Neural progenitor cell (in vitro differentiated cells): ENCODE measurements at regions not wholly inside any gene's neighbourhood (a gene's known extent, or its start where the extent isn't known, plus 50 kb on each side); places are given as distances from the start of the nearest gene placed in this dataset.
A peak's percentile ranks its signal among the peaks of the same experiment; 100 is the strongest.

Source experiments
- DNase-seq: peaks from one replicate; pipeline ENCODE4 v3.0.0-alpha.2; 2016; ENCODE audit warnings: low spot score
- H2AFZ ChIP-seq: fragments of 200-600 bp; sonication (generic); replicated peaks from 2 replicates; pipeline ENCODE4 v1.6.1; 2016; ENCODE audit warnings: antibody characterized with exemption
- H3F3A ChIP-seq: fragments of 200-600 bp; sonication (generic); 2 replicates; pipeline ENCODE4 v1.6.1; 2016; ENCODE audit warnings: antibody characterized with exemption, low read depth
- H3K27ac ChIP-seq: fragments of 200-600 bp; sonication (generic); 2 replicates; pipeline ENCODE4 v1.5.1; 2016; ENCODE audit warnings: mild to moderate bottlenecking
- H3K27me3 ChIP-seq: fragments of 200-600 bp; sonication (generic); 2 replicates; pipeline ENCODE4 v1.6.1; 2016; ENCODE audit warnings: mild to moderate bottlenecking, moderate library complexity
- H3K36me3 ChIP-seq: fragments of 200-600 bp; sonication (generic); 2 replicates; pipeline ENCODE4 v1.5.1; 2016
- H3K4me1 ChIP-seq: fragments of 200-600 bp; sonication (generic); 2 replicates; pipeline ENCODE4 v1.6.1; 2016; ENCODE audit warnings: mixed run types
- H3K4me2 ChIP-seq: fragments of 200-600 bp; sonication (generic); 2 replicates; pipeline ENCODE4 v1.6.1; 2016
- H3K4me3 ChIP-seq: fragments of 200-600 bp; sonication (generic); 2 replicates; pipeline ENCODE4 v1.5.1; 2016
- H3K79me2 ChIP-seq: fragments of 200-600 bp; sonication (generic); 2 replicates; pipeline ENCODE4 v1.6.1; 2016; ENCODE audit warnings: low read depth
- H3K9ac ChIP-seq: fragments of 200-600 bp; sonication (generic); 2 replicates; pipeline ENCODE4 v1.6.1; 2016
- H3K9me3 ChIP-seq: fragments of 200-600 bp; sonication (generic); 2 replicates; pipeline ENCODE4 v1.5.1; 2016; ENCODE audit warnings: low read depth
- H4K20me1 ChIP-seq: fragments of 200-600 bp; sonication (generic); 2 replicates; pipeline ENCODE4 v1.6.1; 2016; ENCODE audit warnings: low read depth
- H3K27ac Mint-ChIP-seq: 3 replicates; pipeline ENCODE4 v1.8.0; 2021; ENCODE audit warnings: mixed read lengths
- H3K27me3 Mint-ChIP-seq: 2 replicates; pipeline ENCODE4 v1.8.0; 2022; ENCODE audit warnings: low read depth, mild to moderate bottlenecking, inconsistent platforms, moderate library complexity, mixed read lengths; ENCODE audit not compliant: insufficient read depth
- H3K36me3 Mint-ChIP-seq: 3 replicates; pipeline ENCODE4 v1.8.0; 2021; ENCODE audit warnings: mixed read lengths
- H3K4me1 Mint-ChIP-seq: 3 replicates; pipeline ENCODE4 v1.8.0; 2021; ENCODE audit warnings: mixed read lengths
- H3K4me3 Mint-ChIP-seq: 3 replicates; pipeline ENCODE4 v1.8.0; 2021; ENCODE audit warnings: mild to moderate bottlenecking, moderate library complexity, mixed read lengths
- H3K9me3 Mint-ChIP-seq: 3 replicates; pipeline ENCODE4 v1.8.0; 2020; ENCODE audit warnings: mixed read lengths
- EZH2 ChIP-seq: fragments of 200-600 bp; sonication (generic); IDR thresholded peaks from 2 replicates; pipeline ENCODE4 v1.6.1; 2017; ENCODE audit warnings: antibody characterized with exemption, mild to moderate bottlenecking, moderate library complexity
- EZH2phosphoT487 ChIP-seq: fragments of 200-600 bp; sonication (generic); IDR thresholded peaks from 2 replicates; pipeline ENCODE4 v1.6.1; 2017; ENCODE audit warnings: antibody characterized with exemption
- TF ChIP-seq, protein P1 (sequence below): fragments of 200-600 bp; sonication (generic); IDR thresholded peaks from 2 replicates; pipeline ENCODE4 v1.5.1; 2017; ENCODE audit warnings: antibody characterized with exemption, mild to moderate bottlenecking

DNA sequence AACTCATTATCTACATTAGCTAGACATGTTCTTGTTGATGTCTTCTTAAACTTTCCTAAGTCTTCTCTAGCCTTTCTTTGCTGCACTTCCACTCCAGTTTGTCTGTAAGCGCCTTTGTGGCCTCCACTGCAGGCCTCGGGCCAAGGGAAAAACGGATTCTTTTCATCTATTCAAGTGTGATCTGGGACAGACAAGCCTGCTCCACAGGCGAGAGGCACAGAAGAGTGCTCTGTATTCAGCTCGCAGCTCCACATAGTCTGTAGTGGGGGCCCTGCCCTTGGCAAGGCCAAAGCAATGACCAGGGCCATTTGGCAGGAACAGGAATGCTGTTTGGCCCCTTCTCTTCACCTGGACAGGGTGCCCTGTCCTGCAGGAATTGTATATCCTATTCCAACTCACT is 84.1 kb upstream of the BARX2 start:
- Histone ChIP-seq H3K4me2 (no peak overlapping the region), H4K20me1 (no peaks in the 10 kb centered on the region), H3K27ac (no peak overlapping the region), H3F3A (peaks cover 9% of the 10 kb centered on the region), H3K9me3 (no peaks in the 10 kb centered on the region), H3K4me3 (no peak overlapping the region), H3K36me3 (no peaks in the 10 kb centered on the region), H2AFZ (no peak overlapping the region), H3K9ac (no peak overlapping the region), H3K79me2 (no peaks in the 10 kb centered on the region), H3K27me3 (no peaks in the 10 kb centered on the region), H3K4me1 (peaks cover 20% of the 10 kb centered on the region)
- TF ChIP-seq EZH2phosphoT487: no peak
- TF ChIP-seq, protein P1, sequence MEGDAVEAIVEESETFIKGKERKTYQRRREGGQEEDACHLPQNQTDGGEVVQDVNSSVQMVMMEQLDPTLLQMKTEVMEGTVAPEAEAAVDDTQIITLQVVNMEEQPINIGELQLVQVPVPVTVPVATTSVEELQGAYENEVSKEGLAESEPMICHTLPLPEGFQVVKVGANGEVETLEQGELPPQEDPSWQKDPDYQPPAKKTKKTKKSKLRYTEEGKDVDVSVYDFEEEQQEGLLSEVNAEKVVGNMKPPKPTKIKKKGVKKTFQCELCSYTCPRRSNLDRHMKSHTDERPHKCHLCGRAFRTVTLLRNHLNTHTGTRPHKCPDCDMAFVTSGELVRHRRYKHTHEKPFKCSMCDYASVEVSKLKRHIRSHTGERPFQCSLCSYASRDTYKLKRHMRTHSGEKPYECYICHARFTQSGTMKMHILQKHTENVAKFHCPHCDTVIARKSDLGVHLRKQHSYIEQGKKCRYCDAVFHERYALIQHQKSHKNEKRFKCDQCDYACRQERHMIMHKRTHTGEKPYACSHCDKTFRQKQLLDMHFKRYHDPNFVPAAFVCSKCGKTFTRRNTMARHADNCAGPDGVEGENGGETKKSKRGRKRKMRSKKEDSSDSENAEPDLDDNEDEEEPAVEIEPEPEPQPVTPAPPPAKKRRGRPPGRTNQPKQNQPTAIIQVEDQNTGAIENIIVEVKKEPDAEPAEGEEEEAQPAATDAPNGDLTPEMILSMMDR: no peak
- TF ChIP-seq EZH2: no peak
- Mint-ChIP-seq H3K4me1 (peaks cover 49% of the 10 kb centered on the region), H3K27ac (peak overlapping the region; percentile 98), H3K36me3 (no peaks in the 10 kb centered on the region), H3K9me3 (no peaks in the 10 kb centered on the region), H3K4me3 (peak overlapping the region; percentile 44), H3K27me3 (peaks cover 7% of the 10 kb centered on the region)
- DNase-seq: peak; percentile 64

DNA sequence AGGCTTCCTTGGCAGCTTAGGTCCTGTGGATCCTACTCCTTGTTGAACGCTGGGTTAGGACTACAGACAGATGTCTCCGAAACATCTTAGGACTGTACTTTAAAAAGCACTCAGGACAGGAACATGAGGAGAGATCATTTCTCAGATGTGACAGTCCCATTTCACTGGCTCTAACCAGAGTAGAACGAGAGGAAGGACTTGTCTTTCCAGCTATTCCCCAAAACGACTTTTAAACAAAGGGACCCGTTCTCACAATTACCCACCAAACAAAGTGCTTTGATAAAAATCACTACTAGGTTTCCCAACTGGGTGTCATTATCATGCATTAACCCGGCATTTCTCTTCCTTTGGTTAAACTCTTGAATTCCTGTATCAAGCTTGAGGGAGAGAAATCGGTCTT is 84.7 kb upstream of the BARX2 start:
- peaks cover 3% of the 10 kb centered on the region for H3K27me3 Mint-ChIP-seq
- Histone ChIP-seq H3K4me2 (no peak overlapping the region), H3K27ac (no peak overlapping the region), H3K27me3 (no peaks in the 10 kb centered on the region), H3K9ac (no peak overlapping the region), H3K36me3 (no peaks in the 10 kb centered on the region), H3K9me3 (no peaks in the 10 kb centered on the region), H4K20me1 (no peaks in the 10 kb centered on the region), H2AFZ (no peak overlapping the region), H3K4me3 (no peak overlapping the region), H3F3A (peaks cover 9% of the 10 kb centered on the region), H3K79me2 (no peaks in the 10 kb centered on the region), H3K4me1 (peaks cover 20% of the 10 kb centered on the region)
- TF ChIP-seq EZH2phosphoT487: no peak
- TF ChIP-seq, protein P1: no peak
- TF ChIP-seq EZH2: no peak
- no peak for DNase-seq
- peaks cover 53% of the 10 kb centered on the region for H3K4me1 Mint-ChIP-seq
- H3K4me3 Mint-ChIP-seq: no peak overlapping the region
- no peaks in the 10 kb centered on the region for H3K36me3 Mint-ChIP-seq
- peak overlapping the region; percentile 98 for H3K27ac Mint-ChIP-seq
- no peaks in the 10 kb centered on the region for H3K9me3 Mint-ChIP-seq

DNA sequence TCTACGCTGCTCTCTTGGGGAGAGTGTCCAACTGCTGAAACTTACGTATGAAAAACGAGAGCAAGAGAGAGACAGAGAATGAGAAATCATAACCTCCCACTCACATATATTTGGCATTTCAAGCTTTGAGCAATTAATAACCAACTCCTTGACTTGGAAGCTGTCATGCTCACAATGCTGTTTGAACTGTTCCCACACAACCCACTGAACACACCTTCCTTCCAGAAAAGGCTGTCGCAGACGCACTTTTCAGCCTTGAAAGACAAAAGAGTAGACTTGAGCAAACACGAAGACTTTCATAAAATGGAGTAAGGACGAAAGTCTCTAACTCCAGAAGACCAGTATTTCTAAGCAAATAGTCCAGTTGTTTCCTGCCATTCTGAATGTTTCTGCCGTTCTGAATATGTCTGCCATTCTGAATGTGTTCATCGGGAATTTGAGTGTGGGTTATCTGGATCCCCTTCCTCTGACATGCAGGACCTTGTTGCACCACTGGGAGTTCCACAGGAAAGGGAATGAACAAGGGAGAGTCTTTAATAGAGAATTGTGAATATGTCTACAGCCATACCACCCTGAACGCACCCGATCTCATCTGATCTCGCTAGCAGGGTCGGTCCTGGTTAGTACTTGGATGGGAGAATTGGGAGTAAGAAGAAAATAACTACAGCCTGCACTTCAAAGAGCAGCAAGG is 86.2 kb upstream of the BARX2 start:
- no peak overlapping the region for H3K27ac ChIP-seq
- H3K36me3 ChIP-seq: no peaks in the 10 kb centered on the region
- Mint-ChIP-seq H3K27me3 (peaks cover 2% of the 10 kb centered on the region), H3K9me3 (no peaks in the 10 kb centered on the region), H3K4me3 (no peak overlapping the region), H3K4me1 (peaks cover 61% of the 10 kb centered on the region), H3K36me3 (no peaks in the 10 kb centered on the region), H3K27ac (peak overlapping the region; percentile 9)
- peaks cover 20% of the 10 kb centered on the region for H3K4me1 ChIP-seq
- no peaks in the 10 kb centered on the region for H3K9me3 ChIP-seq
- no peaks in the 10 kb centered on the region for H3K27me3 ChIP-seq
- no peaks in the 10 kb centered on the region for H4K20me1 ChIP-seq
- H3K4me3 ChIP-seq: no peak overlapping the region
- DNase-seq: no peak
- no peak overlapping the region for H3K9ac ChIP-seq
- H2AFZ ChIP-seq: no peak overlapping the region
- H3K79me2 ChIP-seq: no peaks in the 10 kb centered on the region
- no peak overlapping the region for H3K4me2 ChIP-seq
- H3F3A ChIP-seq: peaks cover 9% of the 10 kb centered on the region
- TF ChIP-seq, protein P1: peak; percentile 16
- no peak for TF ChIP-seq EZH2phosphoT487
